DMS 273 (cell line): ENCODE measurements at regions not wholly inside any gene's neighbourhood (a gene's known extent, or its start where the extent isn't known, plus 50 kb on each side); places are given as distances from the start of the nearest gene placed in this dataset.
"Not testable (repeated sequence)": the region's sequence is repeated elsewhere in the genome, so short reads cannot be mapped to it uniquely, and the experiment has no call there.

ENCODE experiments used
- DNase-seq: peaks from one replicate; lab custom pipeline; 2025; ENCODE audit not compliant: unreplicated experiment; lab: John Stamatoyannopoulos, UW

GRCh38 chr10:53440601-53441000 lies 668.0 kb upstream of the MBL2 start:
- no peak for DNase-seq

- DNase-seq = not testable (repeated sequence)
Measured at GRCh38 chr10:53439075-53439474, 666.5 kb upstream of the MBL2 start.

- DNase-seq = no peak
Measured at GRCh38 chr10:53434413-53434812, 661.8 kb upstream of the MBL2 start.

GRCh38 chr10:53432035-53432434 lies 659.5 kb upstream of the MBL2 start:
- DNase-seq = no peak

GRCh38 chr10:53430974-53431373 lies 658.4 kb upstream of the MBL2 start:
- DNase-seq = no peak

- no peak for DNase-seq
Measured at GRCh38 chr10:53430127-53430891, 657.7 kb upstream of the MBL2 start.

- no peak for DNase-seq
Measured at GRCh38 chr10:53422223-53422888, 649.8 kb upstream of the MBL2 start.

- no peak for DNase-seq
Measured at GRCh38 chr10:53412651-53413050, 640.1 kb upstream of the MBL2 start.

GRCh38 chr10:53406532-53406931 lies 633.9 kb upstream of the MBL2 start:
- DNase-seq = no peak

- DNase-seq = peak; percentile 47
Measured at GRCh38 chr10:53403688-53404087, 631.1 kb upstream of the MBL2 start.

GRCh38 chr10:53402594-53402993 lies 630.0 kb upstream of the MBL2 start:
- DNase-seq = no peak

GRCh38 chr10:53401536-53401935 lies 629.0 kb upstream of the MBL2 start:
- no peak for DNase-seq

- DNase-seq = no peak
Measured at GRCh38 chr10:53396876-53397275, 624.3 kb upstream of the MBL2 start.

- no peak for DNase-seq
Measured at GRCh38 chr10:53395449-53395848, 622.9 kb upstream of the MBL2 start.

- no peak for DNase-seq
Measured at GRCh38 chr10:53387562-53387961, 615.0 kb upstream of the MBL2 start.

GRCh38 chr10:53382543-53382942 lies 610.0 kb upstream of the MBL2 start:
- DNase-seq = no peak

GRCh38 chr10:53379956-53380355 lies 607.4 kb upstream of the MBL2 start:
- DNase-seq = no peak

GRCh38 chr10:53370347-53370746 lies 597.8 kb upstream of the MBL2 start:
- no peak for DNase-seq

- DNase-seq = no peak
Measured at GRCh38 chr10:53361936-53362335, 589.4 kb upstream of the MBL2 start.

GRCh38 chr10:53361281-53361680 lies 588.7 kb upstream of the MBL2 start:
- DNase-seq = no peak

- DNase-seq = not testable (repeated sequence)
Measured at GRCh38 chr10:53358978-53359377, 586.4 kb upstream of the MBL2 start.

- DNase-seq = no peak
Measured at GRCh38 chr10:53358536-53358935, 586.0 kb upstream of the MBL2 start.

GRCh38 chr10:53357587-53357986 lies 585.0 kb upstream of the MBL2 start:
- no peak for DNase-seq
